K562 (cell line): ENCODE measurements at regions not wholly inside any gene's neighbourhood (a gene's known extent, or its start where the extent isn't known, plus 50 kb on each side); places are given as distances from the start of the nearest gene placed in this dataset.

Experiments
- CREB5 ChIP-seq: fragments of 250-450 bp; sonication (Bioruptor Pico); IDR thresholded peaks from 2 replicates; pipeline ENCODE4 v1.5.0; 2020; ENCODE audit warnings: mild to moderate bottlenecking
- ETV5 ChIP-seq: sonication (generic); formaldehyde crosslinking; IDR thresholded peaks from 2 replicates; pipeline ENCODE4 v1.4.0; 2020; ENCODE audit warnings: low read depth, mild to moderate bottlenecking, missing genetic modification reagents
- GTF2A2 ChIP-seq: IDR thresholded peaks from 2 replicates; pipeline ENCODE4 v1.6.1; 2016; ENCODE audit warnings: mild to moderate bottlenecking, missing genetic modification characterization, missing compliant biosample characterization
- PHB2 ChIP-seq: fragments of 450-650 bp; IDR thresholded peaks from 2 replicates; pipeline ENCODE4 v1.6.1; 2017; ENCODE audit warnings: low read depth
- POLR2AphosphoS5 ChIP-seq: IDR thresholded peaks from 2 replicates; pipeline ENCODE4 v1.6.1; 2011; ENCODE audit warnings: mild to moderate bottlenecking, low read depth, low read length, moderate library complexity; ENCODE audit not compliant: control insufficient read depth, insufficient read depth
- POU5F1 ChIP-seq: fragments of 150-350 bp; IDR thresholded peaks from 2 replicates; pipeline ENCODE4 v1.6.1; 2014; ENCODE audit warnings: borderline replicate concordance, low read length, low read depth, mild to moderate bottlenecking; ENCODE audit not compliant: partially characterized antibody
- ZFP1 ChIP-seq: fragments of 450-650 bp; formaldehyde crosslinking; IDR thresholded peaks from 2 replicates; pipeline ENCODE4 v1.4.0; 2020; ENCODE audit warnings: mild to moderate bottlenecking, mixed read lengths
- ZSCAN32 ChIP-seq: fragments of 450-650 bp; formaldehyde crosslinking; IDR thresholded peaks from 2 replicates; pipeline ENCODE4 v1.4.0; 2020; ENCODE audit warnings: mild to moderate bottlenecking, moderate library complexity
- TF ChIP-seq, protein P1 (sequence below): fragments of 250-450 bp; sonication (Bioruptor Pico); IDR thresholded peaks from 2 replicates; pipeline ENCODE4 v1.5.0; 2021; ENCODE audit warnings: mild to moderate bottlenecking, moderate library complexity

GRCh38 chr18:38362286-38362792 lies 796.7 kb upstream of the CELF4 start (continued):
- TF ChIP-seq CREB5 (no peak), ZSCAN32 (CRISPR knock-in tag) (no peak), POLR2AphosphoS5 (no peak), GTF2A2 (tag) (no peak), PHB2 (no peak), ETV5 (CRISPR knock-in tag) (no peak), POU5F1 (no peak), ZFP1 (no peak)
- TF ChIP-seq, protein P1, sequence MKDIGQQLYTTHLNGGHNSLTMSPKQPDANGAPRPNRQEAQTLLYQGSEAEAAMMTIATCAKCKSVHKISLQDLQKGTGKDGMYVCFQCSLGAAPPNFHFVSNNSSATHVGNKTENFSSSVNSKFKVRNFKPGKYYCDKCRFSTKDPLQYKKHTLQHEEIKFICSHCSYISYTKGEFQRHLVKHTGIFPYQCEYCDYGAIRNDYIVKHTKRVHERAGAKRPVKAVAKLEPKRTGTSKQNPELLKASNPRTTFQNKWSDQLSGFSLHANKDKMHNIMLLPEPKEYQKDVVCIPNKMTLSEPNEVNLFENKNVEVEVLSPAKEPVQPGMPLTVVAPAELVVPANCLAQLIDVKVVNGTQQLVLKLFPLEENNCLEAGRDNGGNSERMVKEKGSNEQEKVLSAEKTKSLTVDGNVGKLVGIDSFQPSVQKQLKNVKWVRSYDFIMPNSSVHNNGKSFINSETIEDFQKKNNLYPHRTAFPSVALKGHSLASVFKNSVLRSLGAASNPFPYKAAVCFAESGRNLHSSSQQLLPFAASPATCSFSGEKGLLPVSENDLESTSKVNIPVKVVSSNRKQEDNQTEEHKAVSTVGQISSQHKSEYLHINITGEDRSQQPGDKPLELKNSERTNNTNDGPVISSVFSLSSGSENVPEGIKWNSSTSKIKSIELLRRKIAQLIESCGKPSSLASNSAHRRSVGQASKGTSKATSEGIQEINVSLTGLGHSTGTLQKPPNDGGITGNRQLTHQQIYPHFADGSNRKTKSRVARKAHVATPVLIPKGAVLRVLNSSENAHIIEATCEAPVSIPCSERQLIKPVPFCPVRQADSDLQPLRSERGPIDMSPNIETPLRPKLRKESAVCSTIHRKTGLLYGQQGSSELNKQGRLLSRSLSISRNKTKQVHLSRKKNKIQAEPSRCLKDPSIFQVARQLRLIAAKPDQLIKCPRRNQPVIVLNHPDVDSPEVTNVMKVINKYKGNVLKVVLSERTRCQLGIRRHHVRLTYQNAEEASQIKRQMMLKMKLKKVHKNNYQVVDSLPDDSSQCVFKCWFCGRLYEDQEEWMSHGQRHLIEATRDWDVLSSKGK (CRISPR knock-in tag), result no peak
